ENCODE measurements at regions not wholly inside any gene's neighbourhood (a gene's known extent, or its start where the extent isn't known, plus 50 kb on each side); places are given as distances from the start of the nearest gene placed in this dataset.

DNA sequence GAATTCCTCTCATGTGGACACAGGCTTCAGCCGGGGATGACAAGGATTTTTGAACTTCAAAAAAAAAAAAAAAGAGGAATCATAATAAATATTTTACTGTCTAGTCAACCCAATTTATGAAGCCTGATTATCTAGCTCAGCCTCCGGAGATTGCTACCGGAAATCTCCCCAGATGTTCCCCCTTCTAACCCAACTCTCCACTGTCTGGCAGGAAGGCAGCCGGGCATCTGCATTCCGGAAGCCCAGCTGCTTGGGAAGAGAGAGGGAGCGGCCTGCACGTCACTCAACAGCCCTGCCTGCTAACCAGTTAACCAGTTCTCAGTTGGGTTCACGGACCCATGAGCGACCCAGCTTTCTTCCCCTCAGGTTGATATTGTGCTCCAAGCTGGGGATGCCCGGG lies 87.2 kb upstream of the POU3F3 start:
- no peaks in the 10 kb centered on the region for H3K79me2 ChIP-seq (replicated peaks; ENCODE audit: insufficient read depth)
- TF ChIP-seq STAT1 (IDR thresholded peaks at IDR 0.05; ENCODE audit: unreplicated experiment) (no peak), EZH2phosphoT487 (IDR thresholded peaks at IDR 0.05; ENCODE audit: unreplicated experiment) (no peak), EZH2 (IDR thresholded peaks at IDR 0.05; ENCODE audit: low read depth, unreplicated experiment) (no peak)
- TF ChIP-seq, protein P1, sequence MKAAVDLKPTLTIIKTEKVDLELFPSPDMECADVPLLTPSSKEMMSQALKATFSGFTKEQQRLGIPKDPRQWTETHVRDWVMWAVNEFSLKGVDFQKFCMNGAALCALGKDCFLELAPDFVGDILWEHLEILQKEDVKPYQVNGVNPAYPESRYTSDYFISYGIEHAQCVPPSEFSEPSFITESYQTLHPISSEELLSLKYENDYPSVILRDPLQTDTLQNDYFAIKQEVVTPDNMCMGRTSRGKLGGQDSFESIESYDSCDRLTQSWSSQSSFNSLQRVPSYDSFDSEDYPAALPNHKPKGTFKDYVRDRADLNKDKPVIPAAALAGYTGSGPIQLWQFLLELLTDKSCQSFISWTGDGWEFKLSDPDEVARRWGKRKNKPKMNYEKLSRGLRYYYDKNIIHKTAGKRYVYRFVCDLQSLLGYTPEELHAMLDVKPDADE (IDR thresholded peaks at IDR 0.05): no peak
- H4K20me1 ChIP-seq (replicated peaks; ENCODE audit: insufficient read depth): no peaks in the 10 kb centered on the region
- peak overlapping the region; percentile 88 for H2AFZ ChIP-seq
- H3K4me3 ChIP-seq: no peak overlapping the region
- no peak overlapping the region for H3K4me3 Mint-ChIP-seq
- peaks cover 5% of the 10 kb centered on the region; the same call in 2 of the 3 replicates for H3K9me3 Mint-ChIP-seq
- ATAC-seq (peak; percentile 78), DNase-seq (ENCODE audit: low spot score) (peak; percentile 55)
- no peaks in the 10 kb centered on the region for H3K4me1 ChIP-seq (ENCODE audit: insufficient read depth)
- peaks cover 3% of the 10 kb centered on the region; the same call in 1 of the 2 replicates for H3K36me3 ChIP-seq (ENCODE audit: insufficient read depth)
- H3K4me1 Mint-ChIP-seq: peaks cover 10% of the 10 kb centered on the region; the same call in 2 of the 3 replicates
- H3K36me3 Mint-ChIP-seq (ENCODE audit: low read depth): peaks cover 3% of the 10 kb centered on the region; the same call in 1 of the 3 replicates
- no peak overlapping the region; the same call in 1 of the 2 replicates for H3K27ac Mint-ChIP-seq
- no peak overlapping the region for H3K27ac ChIP-seq (ENCODE audit: low read depth)
- H3K27me3 ChIP-seq (ENCODE audit: insufficient read depth): no peaks in the 10 kb centered on the region
- H3K9me2 ChIP-seq (ENCODE audit: insufficient read depth): 0 out of 2 replicates have a peak, but pooled peaks cover 5% of the 10 kb centered on the region
- H3K4me2 ChIP-seq: no peak overlapping the region
- H3K27me3 Mint-ChIP-seq (ENCODE audit: insufficient read depth, low read depth, poor library complexity): peaks cover 3% of the 10 kb centered on the region
- no peaks in the 10 kb centered on the region for H3F3A ChIP-seq (replicated peaks; ENCODE audit: low read depth)

GRCh38 chr2:104768694-104769093 lies 85.2 kb upstream of the POU3F3 start:
- Histone ChIP-seq H3K36me3 (ENCODE audit: insufficient read depth) (peaks cover 3% of the 10 kb centered on the region; the same call in 1 of the 2 replicates), H3K4me2 (no peak overlapping the region), H3F3A (replicated peaks; ENCODE audit: low read depth) (no peaks in the 10 kb centered on the region), H3K79me2 (replicated peaks; ENCODE audit: insufficient read depth) (no peaks in the 10 kb centered on the region), H3K27me3 (ENCODE audit: insufficient read depth) (no peaks in the 10 kb centered on the region), H2AFZ (no peak overlapping the region), H3K4me1 (ENCODE audit: insufficient read depth) (no peaks in the 10 kb centered on the region), H3K9me2 (ENCODE audit: insufficient read depth) (0 out of 2 replicates have a peak, but pooled peaks cover 13% of the 10 kb centered on the region), H3K4me3 (no peak overlapping the region), H3K27ac (ENCODE audit: low read depth) (no peak overlapping the region), H4K20me1 (replicated peaks; ENCODE audit: insufficient read depth) (no peaks in the 10 kb centered on the region)
- Mint-ChIP-seq H3K27ac (no peak overlapping the region; the same call in 1 of the 2 replicates), H3K36me3 (ENCODE audit: low read depth) (peaks cover 3% of the 10 kb centered on the region; the same call in 1 of the 3 replicates), H3K27me3 (ENCODE audit: insufficient read depth, low read depth, poor library complexity) (peaks cover 3% of the 10 kb centered on the region), H3K4me3 (no peak overlapping the region), H3K4me1 (peaks cover 10% of the 10 kb centered on the region; the same call in 2 of the 3 replicates), H3K9me3 (peaks cover 5% of the 10 kb centered on the region; the same call in 2 of the 3 replicates)
- DNase-seq (ENCODE audit: low spot score) (no peak), ATAC-seq (no peak)
- no peak for TF ChIP-seq CREB1 (CRISPR knock-in tag; IDR thresholded peaks at IDR 0.05; ENCODE audit: low read depth)
- TF ChIP-seq STAT1 (IDR thresholded peaks at IDR 0.05; ENCODE audit: unreplicated experiment): no peak
- no peak for TF ChIP-seq EZH2 (IDR thresholded peaks at IDR 0.05; ENCODE audit: low read depth, unreplicated experiment)
- TF ChIP-seq EZH2phosphoT487 (IDR thresholded peaks at IDR 0.05; ENCODE audit: unreplicated experiment): no peak
- no peak for TF ChIP-seq REST (IDR thresholded peaks at IDR 0.05; ENCODE audit: unreplicated experiment)
- no peak for TF ChIP-seq NANOG (IDR thresholded peaks at IDR 0.05; ENCODE audit: borderline replicate concordance)
- TF ChIP-seq ZNF331 (CRISPR knock-in tag; IDR thresholded peaks at IDR 0.05; ENCODE audit: low read depth): no peak
- TF ChIP-seq, protein P1 (IDR thresholded peaks at IDR 0.05): no peak
- no peak for TF ChIP-seq ZNF114 (CRISPR knock-in tag; IDR thresholded peaks at IDR 0.05)
- no peak for TF ChIP-seq POLR2AphosphoS5 (IDR thresholded peaks at IDR 0.05; ENCODE audit: low read depth)
- no peak for TF ChIP-seq CTCF (conservative IDR thresholded peaks at IDR 0.05; ENCODE audit: low read depth in 2 of 2)
- no peak for TF ChIP-seq JUNB (IDR thresholded peaks at IDR 0.05; ENCODE audit: unreplicated experiment)
